GM20000 (cell line): ENCODE measurements at regions not wholly inside any gene's neighbourhood (a gene's known extent, or its start where the extent isn't known, plus 50 kb on each side); places are given as distances from the start of the nearest gene placed in this dataset.

Source experiments
- DNase-seq: peaks from one replicate; pipeline ENCODE4 v3.0.0; 2012; ENCODE audit warnings: low spot score
- CTCF ChIP-seq: IDR thresholded peaks from 2 replicates; pipeline ENCODE4 v1.5.1; 2012; ENCODE audit warnings: mild to moderate bottlenecking, control low read depth; ENCODE audit errors: extremely low read depth, missing control alignments

GRCh38 chr2:163246135-163246534 lies 407.6 kb upstream of the KCNH7 start:
- TF ChIP-seq CTCF: no peak
- DNase-seq: no peak

DNA sequence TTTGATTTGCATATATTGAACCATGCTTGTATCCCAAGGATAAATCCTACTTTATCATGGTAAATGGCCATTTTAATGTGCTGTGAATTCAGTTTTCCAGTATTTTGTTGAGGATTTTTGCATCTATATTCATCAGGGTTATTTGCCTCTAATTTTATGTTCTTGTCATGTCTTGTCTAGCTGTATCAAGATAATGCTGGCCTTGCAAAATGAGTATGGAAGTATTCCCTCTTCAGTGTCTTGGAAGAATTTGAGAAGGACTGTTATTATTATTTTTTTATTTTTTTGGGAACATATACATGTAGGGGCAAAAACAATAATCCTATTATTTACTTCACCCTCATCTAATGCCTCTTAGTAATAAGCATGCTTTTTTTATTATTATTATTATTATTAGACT lies 398.0 kb upstream of the KCNH7 start:
- no peak for TF ChIP-seq CTCF
- DNase-seq: no peak

- TF ChIP-seq CTCF: no peak
- DNase-seq: no peak
These were observed 393.1 kb upstream of the KCNH7 start for GRCh38 chr2:163231666-163232065.

- no peak for TF ChIP-seq CTCF
- DNase-seq: no peak
These were observed 375.1 kb upstream of the KCNH7 start for GRCh38 chr2:163213661-163214081.

GRCh38 chr2:163210430-163210918 lies 371.9 kb upstream of the KCNH7 start:
- TF ChIP-seq CTCF: no peak
- DNase-seq: no peak

DNA sequence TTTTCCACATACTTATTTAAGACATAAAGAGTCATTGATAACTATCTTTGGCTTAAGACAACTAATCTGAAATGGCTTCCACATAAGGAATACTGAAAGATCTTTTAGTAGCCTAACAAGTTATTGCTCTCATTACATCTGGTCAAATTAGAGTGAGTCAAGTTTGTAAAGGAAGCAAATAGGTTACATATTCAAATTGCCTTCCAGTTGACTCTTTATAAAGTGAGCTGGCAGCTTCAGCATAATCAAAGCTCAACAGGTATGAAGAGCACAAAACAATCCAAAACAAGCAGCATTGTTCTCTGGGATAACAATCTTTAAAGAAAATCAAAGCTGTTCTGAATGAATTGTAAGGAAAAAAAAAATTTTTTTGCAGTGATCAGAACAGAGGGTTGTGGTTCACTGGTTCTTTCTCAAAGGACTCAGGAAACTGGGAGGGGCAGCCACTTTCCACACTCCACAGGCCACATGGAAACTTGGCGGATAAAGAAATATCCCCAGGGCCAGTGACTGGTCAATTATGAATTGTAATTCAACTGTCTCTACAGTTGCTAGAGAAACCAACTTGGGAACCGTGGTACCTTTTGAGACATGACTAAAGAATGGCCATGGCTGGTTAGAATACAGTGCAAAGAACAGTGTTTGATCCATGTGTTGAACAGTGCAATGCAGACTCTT lies 369.3 kb upstream of the KCNH7 start:
- no peak for DNase-seq
- no peak for TF ChIP-seq CTCF

- TF ChIP-seq CTCF: no peak
- no peak for DNase-seq
These were observed 367.2 kb upstream of the KCNH7 start for GRCh38 chr2:163205589-163206254.
